ENCODE measurements at regions not wholly inside any gene's neighbourhood (a gene's known extent, or its start where the extent isn't known, plus 50 kb on each side); places are given as distances from the start of the nearest gene placed in this dataset.
"Not testable (repeated sequence)": the region's sequence is repeated elsewhere in the genome, so short reads cannot be mapped to it uniquely, and the experiment has no call there.

DNA sequence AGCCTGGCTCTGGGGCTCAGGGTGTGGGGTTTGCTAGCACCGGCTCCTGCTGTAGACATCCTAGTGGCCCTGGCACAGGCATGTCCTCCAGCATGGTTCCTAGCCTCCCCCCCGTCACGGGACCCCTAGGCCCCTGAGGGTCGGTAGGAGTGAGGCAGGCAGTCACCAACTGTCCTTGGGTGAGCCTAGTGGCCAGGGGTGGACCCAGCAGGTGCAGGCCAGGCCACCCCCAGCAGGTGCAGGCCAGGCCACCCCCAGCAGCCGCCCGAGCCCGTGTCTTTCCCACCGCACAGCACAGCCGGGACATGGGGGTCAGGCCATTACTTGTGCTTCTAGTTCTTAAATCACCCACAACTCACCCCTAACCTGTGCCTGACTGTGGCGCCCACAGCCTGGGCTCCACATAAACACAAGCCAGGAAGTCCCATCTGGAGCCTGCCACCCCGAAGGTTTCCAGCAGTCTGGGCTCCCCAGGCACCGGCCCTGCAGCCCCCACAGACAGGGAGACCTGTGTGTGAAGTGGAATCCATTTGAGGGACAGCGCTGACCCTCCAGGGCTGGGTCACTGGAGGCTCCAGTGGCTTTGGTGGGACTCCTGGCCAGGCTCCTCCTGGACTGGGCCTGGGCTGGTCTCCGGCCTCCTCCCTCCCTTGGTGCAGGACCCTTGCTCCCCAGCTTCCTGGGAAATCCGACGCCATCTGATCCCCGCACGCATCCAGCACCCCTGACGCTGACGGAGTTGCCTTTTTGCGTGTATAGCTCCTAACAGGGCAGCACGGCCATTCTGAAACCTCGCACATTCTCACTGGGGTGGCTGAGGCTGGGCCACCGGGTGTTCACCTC lies 114.1 kb upstream of the LPCAT1 start:
- Histone ChIP-seq H3K27me3 (peaks cover 0 to 8% (median 6%) of the 10 kb centered on the region in 3 donors), H3K9me3 (no peaks in the 10 kb centered on the region), H3K4me3 (no peak overlapping the region), H3K27ac (no peak overlapping the region), H3K36me3 (no peaks in the 10 kb centered on the region), H3K4me1 (peaks cover 0 to 19% (median 13%) of the 10 kb centered on the region in 4 donors)
- intact Hi-C loops (cut with DNase I; ENCODE audit: low total_unique reads) = no loop called here
- no peak for DNase-seq
- WGBS, 5 donors = 81 to 85% (median 84%) methylated on average over 12 to 24 of the region's 24 CpGs
- TF ChIP-seq POLR2A (IDR thresholded peaks at IDR 0.05) = no peak
- TF ChIP-seq, protein P1, sequence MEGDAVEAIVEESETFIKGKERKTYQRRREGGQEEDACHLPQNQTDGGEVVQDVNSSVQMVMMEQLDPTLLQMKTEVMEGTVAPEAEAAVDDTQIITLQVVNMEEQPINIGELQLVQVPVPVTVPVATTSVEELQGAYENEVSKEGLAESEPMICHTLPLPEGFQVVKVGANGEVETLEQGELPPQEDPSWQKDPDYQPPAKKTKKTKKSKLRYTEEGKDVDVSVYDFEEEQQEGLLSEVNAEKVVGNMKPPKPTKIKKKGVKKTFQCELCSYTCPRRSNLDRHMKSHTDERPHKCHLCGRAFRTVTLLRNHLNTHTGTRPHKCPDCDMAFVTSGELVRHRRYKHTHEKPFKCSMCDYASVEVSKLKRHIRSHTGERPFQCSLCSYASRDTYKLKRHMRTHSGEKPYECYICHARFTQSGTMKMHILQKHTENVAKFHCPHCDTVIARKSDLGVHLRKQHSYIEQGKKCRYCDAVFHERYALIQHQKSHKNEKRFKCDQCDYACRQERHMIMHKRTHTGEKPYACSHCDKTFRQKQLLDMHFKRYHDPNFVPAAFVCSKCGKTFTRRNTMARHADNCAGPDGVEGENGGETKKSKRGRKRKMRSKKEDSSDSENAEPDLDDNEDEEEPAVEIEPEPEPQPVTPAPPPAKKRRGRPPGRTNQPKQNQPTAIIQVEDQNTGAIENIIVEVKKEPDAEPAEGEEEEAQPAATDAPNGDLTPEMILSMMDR (IDR thresholded peaks at IDR 0.05) = no peak
- TF ChIP-seq POLR2AphosphoS5 (IDR thresholded peaks at IDR 0.05) = no peak
- no peak for TF ChIP-seq EP300 (IDR thresholded peaks at IDR 0.05)

DNA sequence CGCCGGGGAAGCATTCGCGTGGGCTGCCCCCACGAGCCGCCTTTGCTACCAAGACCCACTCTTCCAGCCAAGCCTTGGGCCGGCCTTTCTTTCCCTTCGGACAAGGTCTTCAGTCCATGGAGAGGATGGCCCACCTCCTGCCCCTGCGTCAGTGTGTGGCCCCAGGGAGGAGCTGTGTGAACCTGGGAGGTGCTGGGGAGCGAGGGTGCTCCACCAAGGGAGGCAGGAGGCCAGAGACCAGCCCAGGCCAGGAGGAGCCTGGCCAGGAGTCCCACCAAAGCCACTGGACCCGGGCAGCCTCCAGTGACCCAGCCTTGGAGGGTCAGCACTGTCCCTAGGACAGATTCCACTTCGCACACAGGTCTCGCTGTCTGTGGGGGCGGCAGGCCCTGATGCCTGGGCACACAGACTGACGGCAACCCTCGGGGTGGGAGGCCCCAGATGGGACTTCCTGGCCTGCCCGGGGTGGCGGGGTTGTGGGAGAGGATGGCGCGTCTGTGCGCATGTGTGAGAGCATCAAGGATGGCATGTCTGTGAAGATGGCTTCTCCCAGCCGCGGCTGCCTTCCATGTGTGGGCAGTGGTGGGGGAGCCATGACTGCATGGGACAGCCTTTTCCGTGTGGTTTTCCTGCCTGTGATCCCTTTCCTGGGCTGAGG lies 113.3 kb upstream of the LPCAT1 start:
- Histone ChIP-seq H3K27ac (no peak overlapping the region), H3K4me1 (peaks cover 0 to 27% (median 16%) of the 10 kb centered on the region in 4 donors), H3K36me3 (no peaks in the 10 kb centered on the region), H3K4me3 (no peak overlapping the region), H3K9me3 (no peaks in the 10 kb centered on the region), H3K27me3 (peaks cover 0 to under 1% (median 0%) of the 10 kb centered on the region in 3 donors)
- no peak for DNase-seq
- WGBS, 5 donors = 87 to 92% (median 90%) methylated on average over 21 to 24 of the region's 24 CpGs
- no peak for TF ChIP-seq EP300 (IDR thresholded peaks at IDR 0.05)
- intact Hi-C loops (cut with DNase I; ENCODE audit: low total_unique reads) = no loop called here

DNA sequence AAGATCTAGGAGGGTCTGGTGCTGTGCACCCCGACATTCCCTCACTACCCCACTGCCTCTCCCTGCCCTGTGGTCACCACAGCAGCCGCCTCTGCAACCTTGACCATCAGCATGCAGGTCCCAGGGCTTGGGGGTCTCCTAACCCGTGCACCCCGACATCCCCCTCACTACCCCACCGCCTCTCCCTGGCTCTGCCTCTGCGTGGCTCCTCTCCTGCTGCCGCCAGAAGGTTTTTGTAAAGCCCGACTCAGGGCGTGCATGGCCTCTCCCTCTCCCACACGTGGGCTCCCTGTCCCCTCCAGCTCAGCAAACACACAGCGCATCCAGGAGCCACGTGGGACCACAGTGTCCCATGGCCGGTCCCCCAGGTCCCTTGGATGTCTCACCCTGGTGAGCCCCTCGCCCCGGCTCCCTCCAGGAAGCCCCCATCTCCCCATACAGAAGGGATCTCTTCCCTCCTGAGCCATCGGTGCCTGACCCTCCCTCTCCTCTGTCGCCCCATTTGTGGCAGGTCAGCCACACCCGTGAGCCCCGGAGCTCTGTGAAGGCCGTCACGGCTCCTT lies 112.5 kb upstream of the LPCAT1 start:
- H3K4me1 ChIP-seq = peaks cover 0 to 27% (median 16%) of the 10 kb centered on the region in 4 donors
- WGBS, 5 donors = 78 to 88% (median 81%) methylated on average over 20 to 21 of the region's 21 CpGs
- H3K9me3 ChIP-seq; DNase-seq; H3K4me3 ChIP-seq; H3K27me3 ChIP-seq; intact Hi-C loops (cut with DNase I; ENCODE audit: low total_unique reads); H3K27ac ChIP-seq; H3K36me3 ChIP-seq: not testable (repeated sequence)

DNA sequence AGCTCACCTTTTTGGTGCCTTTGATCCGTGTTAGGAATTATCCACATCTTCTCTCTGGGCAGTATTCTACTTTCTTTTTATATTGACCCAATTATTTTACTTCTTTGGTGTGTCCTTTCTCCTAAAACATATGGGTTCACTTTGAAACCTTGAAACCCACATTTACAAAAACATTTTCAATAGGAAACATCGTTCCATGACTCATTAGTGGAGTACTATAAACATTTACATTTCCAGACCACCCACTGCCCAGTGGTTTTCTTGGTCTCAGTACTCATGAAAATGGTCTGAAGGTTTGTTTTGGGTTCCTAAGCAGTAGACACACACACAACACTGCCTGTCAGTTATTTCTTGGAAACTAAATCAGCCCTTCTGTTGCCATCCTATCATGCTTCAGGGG lies 111.7 kb upstream of the LPCAT1 start:
- WGBS, 5 donors = 45 to 71% (median 57%) methylated on average over 2 of the region's 2 CpGs
- H3K4me1 ChIP-seq = peaks cover 0 to 27% (median 18%) of the 10 kb centered on the region in 4 donors
- H3K36me3 ChIP-seq; H3K4me3 ChIP-seq; H3K27me3 ChIP-seq; DNase-seq; H3K9me3 ChIP-seq; H3K27ac ChIP-seq; intact Hi-C loops (cut with DNase I; ENCODE audit: low total_unique reads): not testable (repeated sequence)

DNA sequence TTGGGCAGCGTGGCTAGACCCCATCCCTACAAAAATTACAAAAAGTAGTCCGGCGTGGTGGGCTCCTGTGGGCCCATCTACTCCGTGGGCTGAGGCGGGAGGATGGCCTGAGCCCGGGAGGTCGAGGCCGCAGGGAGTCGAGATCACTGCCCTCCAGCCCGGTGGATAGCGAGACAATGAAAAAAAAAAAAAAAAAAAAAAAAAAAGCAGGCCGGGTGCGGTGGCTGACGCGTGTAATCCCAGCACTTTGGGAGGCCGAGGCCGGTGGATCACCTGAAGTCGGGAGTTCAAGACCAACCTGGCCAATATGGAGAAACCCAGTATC lies 110.5 kb upstream of the LPCAT1 start:
- peaks cover 0 to 27% (median 18%) of the 10 kb centered on the region in 4 donors for H3K4me1 ChIP-seq
- peak overlapping the region; percentile 61 to 91 (median 74) for H3K4me3 ChIP-seq
- intact Hi-C loops (cut with DNase I; ENCODE audit: low total_unique reads) = no loop called here
- H3K9me3 ChIP-seq = no peaks in the 10 kb centered on the region
- H3K36me3 ChIP-seq = peaks cover 0 to 15% (median 8%) of the 10 kb centered on the region in 4 donors
- no peak for DNase-seq
- peak overlapping the region; percentile 79 to 94 (median 93) for H3K27ac ChIP-seq
- TF ChIP-seq EP300 (IDR thresholded peaks at IDR 0.05) (no peak), POLR2A (IDR thresholded peaks at IDR 0.05) (no peak), POLR2AphosphoS5 (IDR thresholded peaks at IDR 0.05) (no peak)
- TF ChIP-seq, protein P1 (IDR thresholded peaks at IDR 0.05) = no peak
- no peaks in the 10 kb centered on the region for H3K27me3 ChIP-seq
- WGBS, 5 donors = 7 to 63% (median 25%) methylated on average over 7 to 18 of the region's 18 CpGs
